Activated T-cell treated with anti-CD3 and anti-CD28 coated beads, Interleukin-2, amount 50 U/mL, for 1 hour (primary cell): ENCODE measurements at regions not wholly inside any gene's neighbourhood (a gene's known extent, or its start where the extent isn't known, plus 50 kb on each side); places are given as distances from the start of the nearest gene placed in this dataset.

Experiments used
- DNase-seq: peaks from one replicate; pipeline ENCODE4 v3.0.0-alpha.2; 2020

DNA sequence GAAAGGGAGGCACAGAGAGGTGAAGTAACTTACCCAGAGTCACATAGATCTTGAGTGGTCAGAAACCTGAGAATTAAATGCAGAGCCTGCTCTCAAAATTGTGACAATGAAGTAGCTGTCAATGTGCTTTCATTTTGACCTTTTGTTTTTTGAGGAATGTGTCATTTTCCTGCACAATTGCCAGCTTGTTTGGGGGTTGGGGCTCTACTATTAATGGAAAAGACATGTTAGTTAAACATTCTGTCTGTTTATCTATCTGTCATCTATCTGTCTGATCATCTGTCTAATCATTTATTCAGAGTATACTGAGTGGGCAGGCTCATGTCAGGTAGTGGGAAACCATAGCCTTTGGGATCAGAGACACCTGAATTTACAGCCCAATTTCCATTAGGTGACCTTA is 428.4 kb downstream of the TSN start:
- DNase-seq: no peak

- DNase-seq: no peak
These were observed 431.3 kb downstream of the TSN start for GRCh38 chr2:122186761-122187222.

GRCh38 chr2:122191331-122191730 is 435.9 kb downstream of the TSN start:
- no peak for DNase-seq

- DNase-seq: no peak
These were observed 438.2 kb downstream of the TSN start for GRCh38 chr2:122193622-122194021.

GRCh38 chr2:122194546-122194945 is 439.1 kb downstream of the TSN start:
- no peak for DNase-seq

DNA sequence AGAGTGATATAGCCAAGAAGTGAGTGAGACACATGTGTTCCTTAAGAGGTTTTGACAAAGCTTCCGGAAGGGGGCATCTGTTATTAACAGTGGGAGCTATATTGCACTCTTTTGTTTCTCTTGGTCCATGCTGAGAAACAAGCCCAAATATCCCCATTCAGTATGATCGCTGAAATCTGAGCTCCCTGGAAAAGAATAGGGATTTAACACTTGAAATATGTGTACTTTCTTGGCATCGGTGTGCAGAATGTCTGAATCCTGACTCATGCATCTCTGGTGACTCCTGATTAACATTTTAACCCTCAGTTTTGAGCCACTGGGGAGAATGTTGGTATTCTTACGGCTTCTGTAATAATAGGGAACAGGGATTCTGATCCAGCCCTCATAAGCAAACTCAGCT is 448.1 kb downstream of the TSN start:
- no peak for DNase-seq

DNA sequence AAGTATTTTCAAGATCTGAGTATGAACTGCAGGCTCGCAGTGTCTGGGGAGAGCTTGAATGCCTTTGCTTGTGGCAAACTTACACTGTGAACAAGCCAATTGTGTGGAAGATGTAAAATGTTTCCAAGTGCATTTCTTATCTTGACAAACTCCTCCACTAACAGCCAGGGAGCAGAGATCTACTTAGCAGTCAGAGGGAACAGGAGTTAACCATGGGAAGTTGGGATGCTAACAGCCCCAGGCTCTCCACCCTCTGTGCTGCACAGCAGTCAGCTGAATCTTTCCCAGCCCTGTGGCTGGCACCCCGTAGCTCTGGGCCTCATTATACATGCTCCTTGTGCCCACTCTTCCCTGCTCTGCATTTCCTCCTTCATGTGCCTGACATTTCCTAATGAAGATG is 450.2 kb downstream of the TSN start:
- no peak for DNase-seq

DNA sequence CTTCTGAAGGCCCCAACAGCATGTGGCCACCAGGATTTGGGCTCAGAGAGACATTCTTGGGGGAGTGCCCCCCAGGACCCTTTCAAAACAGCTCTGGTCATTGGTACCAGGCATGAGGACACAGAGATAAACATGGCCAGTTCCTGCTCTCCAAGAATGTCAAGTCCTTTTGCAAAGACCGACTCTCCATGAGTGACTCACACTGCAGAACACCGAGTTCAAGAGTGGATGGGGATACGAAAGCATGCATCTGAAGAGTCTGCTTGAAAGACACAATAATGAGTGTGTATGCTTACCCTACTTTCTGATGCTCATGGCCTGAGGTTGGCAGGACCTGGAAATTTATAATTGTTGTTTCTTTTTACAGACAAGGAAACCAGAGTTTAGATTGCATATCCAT is 450.6 kb downstream of the TSN start:
- DNase-seq: no peak

GRCh38 chr2:122209377-122209776 is 453.9 kb downstream of the TSN start:
- no peak for DNase-seq

GRCh38 chr2:122210065-122210464 is 454.6 kb downstream of the TSN start:
- no peak for DNase-seq

- no peak for DNase-seq
These were observed 455.7 kb downstream of the TSN start for GRCh38 chr2:122210898-122211856.

- DNase-seq: no peak
These were observed 457.9 kb downstream of the TSN start for GRCh38 chr2:122213312-122213711.

GRCh38 chr2:122216071-122216470 is 460.6 kb downstream of the TSN start:
- no peak for DNase-seq

DNA sequence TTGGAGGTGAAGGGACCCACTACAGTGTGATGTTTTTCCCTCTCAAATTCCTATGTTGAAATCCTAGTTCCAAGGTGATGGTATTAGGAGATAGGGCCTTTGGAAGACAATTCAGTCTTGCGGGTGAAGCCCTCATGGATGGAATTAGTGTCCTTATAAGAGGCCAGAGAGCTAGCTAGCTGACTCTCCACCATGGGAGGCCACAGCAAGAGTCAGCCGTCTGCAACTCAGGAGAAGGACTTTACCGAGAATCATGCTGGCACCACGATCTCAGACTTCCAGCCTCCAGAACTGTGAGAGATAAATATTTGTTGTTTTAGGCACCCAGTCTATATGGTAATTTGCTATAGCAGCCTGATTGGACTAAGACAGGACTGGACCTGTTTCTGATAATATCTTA is 461.4 kb downstream of the TSN start:
- no peak for DNase-seq

GRCh38 chr2:122218596-122218995 is 463.1 kb downstream of the TSN start:
- DNase-seq: no peak

GRCh38 chr2:122219504-122219903 is 464.1 kb downstream of the TSN start:
- DNase-seq: no peak

- DNase-seq: no peak
These were observed 466.2 kb downstream of the TSN start for GRCh38 chr2:122221665-122222064.

GRCh38 chr2:122231296-122231695 is 475.8 kb downstream of the TSN start:
- no peak for DNase-seq

DNA sequence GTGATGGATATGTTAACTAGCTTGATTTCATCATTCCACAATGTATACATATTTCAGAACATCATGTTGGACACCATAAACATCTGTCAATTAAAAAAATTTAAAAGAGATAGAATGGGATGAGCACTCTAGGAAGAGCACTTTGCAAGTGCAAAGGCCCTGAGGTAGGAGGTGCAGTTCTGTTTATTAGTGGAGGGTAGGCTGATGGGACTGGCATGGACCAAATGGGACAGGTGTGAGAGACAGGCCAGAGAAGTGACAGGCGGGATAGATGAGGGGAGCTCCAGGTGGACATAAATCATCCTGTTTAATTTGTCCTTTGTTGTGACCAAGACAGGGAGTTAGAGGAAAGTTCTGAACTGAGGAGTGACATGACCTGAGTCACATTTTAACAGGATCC is 477.9 kb downstream of the TSN start:
- no peak for DNase-seq

DNA sequence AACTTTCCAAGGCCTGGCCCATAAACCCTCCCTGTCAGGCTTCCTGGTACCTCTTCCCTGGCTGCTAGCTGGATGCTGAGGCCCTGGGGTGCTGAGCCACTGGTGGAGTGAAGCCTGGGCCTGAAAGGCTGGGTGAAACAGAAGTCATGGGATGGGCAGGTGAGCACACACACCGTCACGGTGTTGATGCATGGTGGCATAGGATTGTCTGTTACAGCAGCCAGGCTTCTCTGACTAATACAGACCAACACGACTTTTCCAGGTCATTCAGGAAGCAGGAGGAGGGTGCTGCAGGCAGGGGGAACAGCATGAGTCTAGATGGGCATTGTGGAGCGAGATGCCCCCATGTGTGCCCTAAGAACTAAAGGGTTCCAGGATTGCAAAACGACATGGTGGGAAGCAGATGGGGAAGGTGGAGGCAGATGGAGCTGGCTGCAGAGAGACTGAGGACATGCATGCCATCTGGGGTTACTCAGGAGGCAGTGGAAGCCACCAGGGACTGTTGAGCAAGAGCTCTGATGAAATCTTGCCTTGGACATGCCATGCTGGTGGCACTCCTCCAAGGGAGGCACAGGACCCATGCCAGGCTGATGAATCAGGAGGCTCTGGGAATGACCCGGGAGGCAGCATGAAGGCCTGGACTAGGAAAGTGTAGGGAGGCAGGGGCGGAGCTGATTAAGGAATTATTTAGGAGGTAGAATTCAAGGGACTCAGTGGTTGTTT is 480.9 kb downstream of the TSN start:
- DNase-seq: no peak

GRCh38 chr2:122236925-122237324 is 481.5 kb downstream of the TSN start:
- no peak for DNase-seq

DNA sequence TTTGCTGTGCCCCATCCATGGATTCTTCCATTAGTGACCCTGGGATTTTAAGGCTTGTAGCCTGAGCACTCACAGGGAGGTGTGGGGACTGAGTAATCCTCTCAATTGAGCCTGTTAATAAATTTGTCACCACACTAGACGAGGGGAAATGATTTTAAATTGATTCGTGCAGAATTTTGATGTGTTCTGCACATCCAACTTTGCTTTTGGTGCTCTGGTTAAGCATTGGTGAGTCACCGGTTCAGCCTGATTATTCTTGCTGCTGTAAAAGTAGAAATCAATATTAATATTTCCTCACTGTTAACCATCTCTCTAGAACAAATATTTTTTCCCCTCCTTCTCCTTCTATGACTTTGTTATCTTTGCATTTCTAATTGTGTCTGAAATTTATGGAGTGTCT is 482.0 kb downstream of the TSN start:
- no peak for DNase-seq

GRCh38 chr2:122238006-122238559 is 482.6 kb downstream of the TSN start:
- DNase-seq: no peak

- DNase-seq: no peak
These were observed 484.0 kb downstream of the TSN start for GRCh38 chr2:122239440-122239839.
